SK-N-DZ (cell line): ENCODE measurements at regions not wholly inside any gene's neighbourhood (a gene's known extent, or its start where the extent isn't known, plus 50 kb on each side); places are given as distances from the start of the nearest gene placed in this dataset.

Experiments used
- DNase-seq: peaks from one replicate; pipeline ENCODE4 v3.0.0-alpha.2; 2015; ENCODE audit warnings: low spot score

DNA sequence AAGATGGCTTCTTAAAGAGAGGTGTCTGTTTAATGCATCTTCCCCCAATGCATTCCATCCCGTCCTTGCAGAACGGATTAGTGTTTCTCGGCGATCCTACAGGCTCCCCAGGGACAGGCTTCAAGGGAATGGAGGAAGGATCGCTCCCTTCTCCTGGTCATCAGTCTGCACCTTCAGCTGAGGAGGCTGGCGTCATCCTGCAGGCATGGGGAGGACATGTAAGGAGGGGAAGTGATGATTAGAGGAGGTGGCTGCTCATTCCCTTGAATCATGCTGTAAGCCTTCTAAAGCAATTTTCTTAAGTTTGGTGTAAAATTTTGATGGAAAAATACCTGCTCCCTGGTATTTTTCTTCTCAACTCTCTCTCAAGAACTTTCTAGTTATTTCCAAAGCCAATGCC is 603.6 kb downstream of the NPHP4 start:
- DNase-seq = no peak

- no peak for DNase-seq
Measured at GRCh38 chr1:5386371-5386770, 605.9 kb downstream of the NPHP4 start.

GRCh38 chr1:5385956-5386355 is 606.3 kb downstream of the NPHP4 start:
- DNase-seq = no peak

- no peak for DNase-seq
Measured at GRCh38 chr1:5385096-5385799, 607.0 kb downstream of the NPHP4 start.

- DNase-seq = no peak
Measured at GRCh38 chr1:5381491-5381890, 610.7 kb downstream of the NPHP4 start.

DNA sequence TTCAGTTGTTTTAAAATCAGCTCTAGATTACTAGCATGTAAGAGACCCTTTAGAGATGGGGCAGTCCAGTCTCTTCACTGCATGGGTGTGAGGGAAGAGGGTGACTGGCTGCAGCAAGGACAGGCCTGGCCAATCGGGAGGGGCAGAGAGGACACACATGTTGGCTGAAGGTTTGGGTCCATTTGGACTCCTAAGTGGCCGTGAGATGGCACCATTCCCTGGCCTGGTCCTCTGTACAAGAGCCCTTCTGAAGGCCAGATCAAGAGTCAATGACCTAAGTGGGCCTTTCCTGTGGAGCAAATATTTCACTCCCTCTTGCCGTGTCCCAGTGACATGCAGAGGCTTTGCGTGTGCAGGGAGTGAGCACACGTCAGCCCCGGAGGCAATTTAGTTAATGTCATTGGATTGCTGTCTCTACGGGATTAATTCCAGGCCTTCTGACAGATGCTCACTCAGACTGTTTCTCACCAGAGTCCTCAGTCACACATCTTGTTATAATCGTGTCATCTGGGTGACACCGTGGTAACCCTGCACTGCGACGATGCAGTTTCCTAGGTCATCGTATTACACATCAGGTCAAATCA is 613.0 kb downstream of the NPHP4 start:
- DNase-seq = peak; percentile 47

DNA sequence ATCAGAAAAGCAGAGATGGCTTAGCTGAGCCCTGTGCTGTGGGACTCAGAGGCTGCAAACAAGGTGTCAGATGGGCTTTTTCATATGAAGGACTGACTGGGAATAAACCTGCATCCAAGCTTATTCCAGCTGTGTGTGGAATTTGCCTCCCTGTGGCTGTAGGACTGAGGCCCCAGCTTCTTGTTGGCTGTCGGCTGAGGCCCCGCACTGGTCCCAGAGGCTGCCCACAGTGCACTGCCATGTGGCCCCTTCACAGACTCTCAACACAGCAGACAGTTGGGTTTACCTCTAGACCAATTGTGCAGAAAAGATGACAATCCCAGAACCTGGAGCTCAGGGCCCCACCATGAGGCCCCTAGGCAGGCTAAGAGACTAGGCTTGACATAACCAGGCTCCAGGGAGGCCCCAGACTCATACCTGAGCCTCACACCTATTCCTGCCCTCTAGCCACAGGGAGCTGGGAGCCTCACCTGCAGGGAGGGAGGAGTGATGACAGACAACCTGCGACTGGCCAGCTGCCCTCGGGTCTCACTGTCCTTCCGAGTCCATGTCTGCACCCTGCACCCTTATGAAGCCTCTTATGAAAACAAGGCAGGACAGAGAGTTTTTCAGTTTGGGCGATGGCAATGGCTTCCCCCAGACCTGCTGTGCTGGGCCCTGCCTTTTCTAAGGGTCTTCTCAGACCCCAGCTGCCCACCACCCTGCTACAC is 615.5 kb downstream of the NPHP4 start:
- DNase-seq = no peak

DNA sequence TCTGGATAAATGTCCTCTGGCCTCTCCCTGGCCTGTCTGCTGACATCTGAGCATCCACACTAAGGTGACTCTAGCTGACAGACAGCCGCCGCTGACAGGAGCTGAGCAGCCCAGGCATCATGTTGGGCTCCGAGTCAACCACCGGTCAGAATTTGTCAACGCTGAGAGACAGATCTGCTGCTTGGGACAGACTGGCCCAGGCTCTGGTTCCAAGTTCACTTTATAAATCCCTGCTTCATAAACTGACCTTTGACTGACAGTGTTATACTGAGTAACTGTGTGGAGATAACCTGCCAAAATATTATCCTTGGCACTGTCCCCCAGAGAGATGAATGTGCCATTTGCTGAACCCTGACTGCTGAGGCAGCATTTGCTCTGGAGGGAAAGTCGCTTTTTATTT is 616.7 kb downstream of the NPHP4 start:
- no peak for DNase-seq

- DNase-seq = peak; percentile 69
Measured at GRCh38 chr1:5374192-5374591, 618.0 kb downstream of the NPHP4 start.

DNA sequence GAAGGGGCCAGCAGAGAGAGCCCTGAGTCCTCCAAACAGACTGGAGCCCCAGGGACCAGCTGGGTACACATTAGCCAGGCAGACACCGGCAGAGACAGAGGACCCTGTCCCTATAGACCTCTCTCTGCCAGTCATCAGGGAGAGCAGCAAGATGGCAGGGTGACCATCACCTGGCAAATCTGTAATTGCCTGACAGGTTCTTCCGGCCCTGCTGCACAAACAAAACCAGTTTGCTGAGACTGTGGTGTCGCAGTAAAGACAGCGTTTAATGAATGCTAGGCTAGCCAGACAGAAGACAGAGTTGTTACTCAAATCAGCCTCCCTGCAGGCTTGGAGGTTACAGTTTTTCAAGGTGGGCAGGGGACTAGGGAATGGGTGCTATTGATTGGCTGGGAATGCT is 618.9 kb downstream of the NPHP4 start:
- no peak for DNase-seq

DNA sequence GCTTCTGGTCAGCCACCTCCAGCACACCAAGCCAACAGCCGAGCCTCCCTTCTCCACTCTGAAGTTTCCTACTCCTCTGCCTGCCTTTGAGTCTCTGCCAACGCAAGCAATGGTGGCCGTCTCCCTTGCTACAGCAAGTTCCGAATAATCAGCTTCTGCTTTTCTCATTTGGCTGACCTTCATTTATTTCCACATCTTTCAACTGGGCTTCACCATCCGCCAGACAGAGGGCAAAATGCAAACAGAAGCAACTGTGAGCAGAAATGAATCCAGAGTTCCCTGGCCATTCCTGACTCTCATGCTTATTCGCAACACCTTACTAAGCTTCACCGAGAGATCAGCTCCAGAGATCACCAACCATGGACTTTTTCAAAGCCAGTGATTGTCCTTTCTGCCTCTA is 621.0 kb downstream of the NPHP4 start:
- DNase-seq = no peak

DNA sequence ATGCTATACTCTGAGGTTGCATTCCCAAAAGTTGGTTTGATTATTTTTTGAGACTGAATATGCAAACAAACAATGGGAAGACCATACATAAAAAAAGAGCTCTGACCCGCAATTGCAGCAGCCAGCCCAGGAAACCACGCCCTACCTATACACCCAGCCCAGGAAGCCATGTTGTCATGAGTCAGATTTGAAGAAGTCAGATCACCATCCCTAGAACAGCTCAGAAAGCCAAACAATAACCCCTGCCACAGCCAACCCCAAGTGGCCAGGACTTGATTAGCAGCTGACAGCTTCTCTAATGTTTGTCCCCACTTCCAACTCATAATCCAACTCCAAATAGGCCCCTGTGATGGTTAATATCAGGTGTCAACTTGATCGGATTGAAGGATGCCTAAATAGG is 621.9 kb downstream of the NPHP4 start:
- DNase-seq = no peak

DNA sequence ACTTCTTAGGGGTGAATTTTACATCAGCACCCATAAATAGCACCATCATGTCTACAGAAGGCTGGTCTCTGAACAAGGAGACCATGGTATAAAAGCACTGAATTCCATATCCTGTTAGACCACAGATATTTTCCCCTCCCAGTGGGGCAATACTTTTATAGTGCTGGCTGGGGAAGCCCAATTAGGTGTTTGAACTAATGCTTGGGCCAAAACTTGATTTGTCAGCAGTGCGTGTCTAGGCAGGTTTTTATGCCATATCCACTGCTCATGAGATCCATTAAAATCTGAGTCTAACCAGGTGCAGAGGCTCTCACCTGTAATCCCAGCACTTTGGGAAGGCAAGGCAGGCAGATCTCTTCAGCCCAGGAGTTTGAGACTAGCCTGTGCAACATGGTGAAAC is 623.0 kb downstream of the NPHP4 start:
- DNase-seq = no peak

DNA sequence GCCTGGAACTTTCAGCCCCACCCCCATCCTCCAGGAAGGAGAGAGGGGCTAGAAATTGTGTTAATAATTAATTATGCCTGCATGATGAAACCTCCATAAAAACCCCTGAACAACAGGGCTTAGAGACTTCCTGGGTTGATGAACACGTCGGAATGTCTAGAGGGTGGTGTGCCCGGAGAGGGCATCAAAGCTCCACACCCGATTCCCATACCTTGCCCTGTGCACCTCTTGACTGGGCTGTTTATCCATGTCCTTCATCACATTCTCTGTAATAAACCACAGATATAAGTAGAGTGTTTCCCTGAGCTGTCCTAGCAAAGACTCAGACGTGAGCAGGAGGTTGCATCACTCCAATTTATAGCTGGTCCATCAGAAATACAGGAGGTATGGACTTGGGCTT is 624.0 kb downstream of the NPHP4 start:
- DNase-seq = no peak

DNA sequence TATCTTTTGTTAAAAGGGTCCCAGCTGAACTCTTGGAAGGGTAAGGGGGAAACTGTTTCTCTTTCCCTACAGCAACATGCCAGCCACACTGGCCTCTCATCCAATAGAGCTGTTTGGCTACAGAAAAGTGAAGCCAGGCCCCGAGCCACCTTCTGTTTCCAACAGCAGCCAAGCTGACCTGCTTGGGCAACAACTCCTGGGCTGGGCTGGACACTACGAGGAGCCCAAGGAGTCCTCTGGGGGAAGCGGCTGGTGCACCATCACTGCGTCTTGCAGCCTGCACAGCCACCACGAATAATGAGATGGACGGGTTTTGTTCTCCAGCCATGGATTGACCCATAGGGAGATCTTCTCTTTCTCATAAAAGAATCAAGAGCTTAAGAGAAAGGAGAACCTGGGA is 624.9 kb downstream of the NPHP4 start:
- no peak for DNase-seq

GRCh38 chr1:5365751-5366150 is 626.5 kb downstream of the NPHP4 start:
- no peak for DNase-seq

- DNase-seq = no peak
Measured at GRCh38 chr1:5364591-5364990, 627.6 kb downstream of the NPHP4 start.

GRCh38 chr1:5354681-5355080 is 637.5 kb downstream of the NPHP4 start:
- no peak for DNase-seq

GRCh38 chr1:5351366-5351765 is 640.9 kb downstream of the NPHP4 start:
- no peak for DNase-seq

DNA sequence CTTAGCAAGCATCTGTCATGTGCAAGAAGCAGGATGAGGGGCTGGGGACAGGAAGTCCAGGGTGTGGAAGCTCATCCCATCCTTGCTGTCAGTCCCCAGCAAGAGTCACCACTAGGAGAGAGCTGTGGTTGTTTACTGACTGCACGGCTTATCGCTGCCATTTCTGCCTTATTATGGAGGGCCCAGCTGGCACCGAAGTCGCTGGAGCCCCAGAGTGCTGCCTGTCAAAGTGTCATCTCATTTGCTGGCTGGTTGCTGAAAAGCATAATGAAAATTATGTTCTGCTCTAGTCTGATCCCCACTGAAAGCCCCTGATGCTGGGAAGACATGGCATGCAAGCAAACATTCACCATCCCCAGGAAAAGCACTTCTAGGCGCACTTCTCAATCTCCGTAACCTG is 642.7 kb downstream of the NPHP4 start:
- DNase-seq = no peak

DNA sequence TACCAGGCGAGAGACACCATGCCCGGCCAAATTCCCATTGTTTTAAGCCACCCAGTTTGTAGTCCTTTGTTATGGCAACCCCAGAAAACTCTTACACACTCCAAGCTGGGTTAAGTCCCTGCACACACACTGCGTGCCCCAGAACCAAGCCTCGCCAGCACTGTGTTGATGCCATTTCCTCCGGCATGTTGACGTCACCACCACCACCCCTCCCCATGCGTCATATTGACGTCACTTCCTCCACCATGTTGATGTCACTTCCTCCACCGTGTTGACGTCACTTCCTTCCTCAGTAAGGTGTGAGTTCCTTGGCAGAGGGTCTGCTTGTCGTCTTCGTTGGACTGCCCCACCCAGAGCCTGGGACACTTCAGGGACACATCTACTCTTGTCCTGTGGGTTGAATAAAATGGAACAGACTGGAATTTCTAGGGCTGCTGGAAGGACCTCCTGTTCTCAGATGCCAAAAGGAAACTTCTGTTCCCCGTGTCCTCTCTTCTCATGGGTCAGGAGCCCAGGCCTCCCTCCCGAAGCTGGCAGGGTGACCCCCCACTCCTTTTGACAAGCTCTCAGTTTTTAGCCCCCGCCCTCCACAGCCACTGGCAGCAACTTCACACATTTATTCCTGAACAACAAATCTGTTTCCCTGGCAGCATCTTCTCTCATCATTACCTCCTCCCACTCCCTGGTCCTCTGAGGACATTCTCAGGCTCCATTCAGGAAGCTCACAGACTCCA is 643.3 kb downstream of the NPHP4 start:
- no peak for DNase-seq

- DNase-seq = no peak
Measured at GRCh38 chr1:5347726-5348125, 644.5 kb downstream of the NPHP4 start.
